ENCODE measurements at regions not wholly inside any gene's neighbourhood (a gene's known extent, or its start where the extent isn't known, plus 50 kb on each side); places are given as distances from the start of the nearest gene placed in this dataset.

DNA sequence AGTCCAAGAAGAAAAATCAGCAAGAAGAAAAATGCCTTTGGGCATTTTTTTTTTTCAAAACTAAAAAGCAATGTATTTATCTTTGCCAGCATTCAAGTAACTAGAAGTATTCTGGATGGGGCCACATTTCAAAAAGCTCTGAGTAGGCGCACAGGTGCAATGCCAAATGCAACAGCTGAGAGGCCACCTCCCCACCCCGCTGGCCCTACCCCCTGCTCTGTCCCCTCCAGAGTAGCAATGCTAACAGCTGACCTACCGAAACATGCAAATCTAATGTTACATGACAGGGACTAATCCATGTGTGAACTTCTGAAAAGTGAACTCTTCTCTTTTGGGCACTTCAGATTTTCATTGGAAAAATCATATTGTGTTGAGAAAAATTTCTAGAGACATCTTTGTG, 153.7 kb upstream of the SLC38A2 start:
- no peak for TF ChIP-seq CTCF (conservative IDR thresholded peaks at IDR 0.05 in 1 of 2, IDR thresholded peaks at IDR 0.05 in 1 of 2; ENCODE audit: low read depth in 1 of 2, low read length in 2 of 2)
- TF ChIP-seq EZH2 (IDR thresholded peaks at IDR 0.05; ENCODE audit: low read length, missing control alignments), result no peak
